WERI-Rb-1 (cell line): ENCODE measurements at regions not wholly inside any gene's neighbourhood (a gene's known extent, or its start where the extent isn't known, plus 50 kb on each side); places are given as distances from the start of the nearest gene placed in this dataset.

Experiments used
- DNase-seq: peaks from one replicate; pipeline ENCODE4 v3.0.0-alpha.2; 2020
- H3K27ac ChIP-seq: fragments of 250-450 bp; sonication (Bioruptor Pico); 2 replicates; pipeline ENCODE4 v1.5.1; 2020; ENCODE audit warnings: mild to moderate bottlenecking, moderate library complexity
- H3K27me3 ChIP-seq: fragments of 250-450 bp; sonication (Bioruptor Pico); 2 replicates; pipeline ENCODE4 v1.5.1; 2021; ENCODE audit warnings: mild to moderate bottlenecking, low read depth, moderate library complexity; ENCODE audit not compliant: insufficient read depth, severe bottlenecking
- H3K36me3 ChIP-seq: fragments of 250-450 bp; sonication (Bioruptor Pico); 2 replicates; pipeline ENCODE4 v1.5.1; 2020; ENCODE audit warnings: mild to moderate bottlenecking, moderate library complexity
- H3K4me3 ChIP-seq: 2 replicates; pipeline ENCODE4 v1.5.1; 2011; ENCODE audit warnings: low read depth, mild to moderate bottlenecking, control low read depth, low read length
- H3K9me3 ChIP-seq: fragments of 250-450 bp; sonication (Bioruptor Pico); 2 replicates; pipeline ENCODE4 v1.5.1; 2021; ENCODE audit warnings: mild to moderate bottlenecking, moderate library complexity; ENCODE audit not compliant: severe bottlenecking
- CTCF ChIP-seq: IDR thresholded peaks from 2 replicates; pipeline ENCODE4 v1.5.1; 2011; ENCODE audit warnings: low read depth, mild to moderate bottlenecking, control low read depth, inconsistent platforms, low read length

GRCh38 chr7:26592011-26592410 lies 272.4 kb downstream of the SKAP2 start:
- Histone ChIP-seq H3K4me3 (no peak overlapping the region), H3K9me3 (no peaks in the 10 kb centered on the region), H3K27ac (no peak overlapping the region), H3K27me3 (no peaks in the 10 kb centered on the region), H3K36me3 (no peaks in the 10 kb centered on the region)
- TF ChIP-seq CTCF = no peak
- no peak for DNase-seq

- H3K36me3 ChIP-seq = no peaks in the 10 kb centered on the region
- TF ChIP-seq CTCF = no peak
- no peaks in the 10 kb centered on the region for H3K27me3 ChIP-seq
- H3K4me3 ChIP-seq = no peak overlapping the region
- H3K9me3 ChIP-seq = no peaks in the 10 kb centered on the region
- no peak overlapping the region for H3K27ac ChIP-seq
- no peak for DNase-seq
These were observed 271.0 kb downstream of the SKAP2 start for GRCh38 chr7:26593393-26593792.

- no peak overlapping the region for H3K4me3 ChIP-seq
- H3K36me3 ChIP-seq = no peaks in the 10 kb centered on the region
- H3K9me3 ChIP-seq = no peaks in the 10 kb centered on the region
- no peak overlapping the region for H3K27ac ChIP-seq
- H3K27me3 ChIP-seq = no peaks in the 10 kb centered on the region
- no peak for DNase-seq
- no peak for TF ChIP-seq CTCF
These were observed 270.5 kb downstream of the SKAP2 start for GRCh38 chr7:26593896-26594295.

GRCh38 chr7:26594553-26594952 lies 269.8 kb downstream of the SKAP2 start:
- TF ChIP-seq CTCF = no peak

GRCh38 chr7:26598867-26599266 lies 265.5 kb downstream of the SKAP2 start:
- Histone ChIP-seq H3K36me3 (no peaks in the 10 kb centered on the region), H3K4me3 (no peak overlapping the region), H3K27me3 (no peaks in the 10 kb centered on the region), H3K27ac (no peak overlapping the region), H3K9me3 (no peaks in the 10 kb centered on the region)
- TF ChIP-seq CTCF = no peak
- DNase-seq = no peak

More at GRCh38 chr7:26594553-26594952, 269.8 kb downstream of the SKAP2 start:
- H3K27ac ChIP-seq = no peak overlapping the region
- DNase-seq = no peak
- H3K9me3 ChIP-seq = no peaks in the 10 kb centered on the region
- H3K27me3 ChIP-seq = no peaks in the 10 kb centered on the region
- no peak overlapping the region for H3K4me3 ChIP-seq
- H3K36me3 ChIP-seq = no peaks in the 10 kb centered on the region

- no peak for TF ChIP-seq CTCF
- no peak for DNase-seq
- Histone ChIP-seq H3K9me3 (no peaks in the 10 kb centered on the region), H3K4me3 (no peak overlapping the region), H3K27ac (no peak overlapping the region), H3K27me3 (no peaks in the 10 kb centered on the region), H3K36me3 (no peaks in the 10 kb centered on the region)
These were observed 264.4 kb downstream of the SKAP2 start for GRCh38 chr7:26599982-26600381.
